SK-N-SH (cell line): ENCODE measurements at regions not wholly inside any gene's neighbourhood (a gene's known extent, or its start where the extent isn't known, plus 50 kb on each side); places are given as distances from the start of the nearest gene placed in this dataset.

Source experiments
- CHD2 ChIP-seq: fragments of 150-350 bp; IDR thresholded peaks from 2 replicates; pipeline ENCODE4 v1.6.1; 2018; ENCODE audit warnings: low read length; ENCODE audit not compliant: partially characterized antibody
- CTCF ChIP-seq: fragments of 200-600 bp; sonication (generic); IDR thresholded peaks from 2 replicates; pipeline ENCODE4 v1.6.1; 2017; ENCODE audit warnings: antibody characterized with exemption, mild to moderate bottlenecking, moderate library complexity
- EP300 ChIP-seq, 2 experiments: IDR thresholded peaks; 2 replicates each; pipeline versions ENCODE4 v1.4.0 to v1.6.1; 2012; ENCODE audit warnings: borderline replicate concordance in 1 of 2, low read depth in 1 of 2, low read length in 1 of 2
- EZH2phosphoT487 ChIP-seq: fragments of 200-600 bp; sonication (generic); IDR thresholded peaks from 2 replicates; pipeline ENCODE4 v1.6.1; 2017; ENCODE audit warnings: low read depth, mixed run types, mild to moderate bottlenecking, antibody characterized with exemption, moderate library complexity, borderline replicate concordance
- FOXJ3 ChIP-seq: sonication (generic); formaldehyde crosslinking; IDR thresholded peaks from 2 replicates; pipeline ENCODE4 v1.5.1; 2020; ENCODE audit warnings: mild to moderate bottlenecking, missing genetic modification reagents
- FOXM1 ChIP-seq: IDR thresholded peaks from 2 replicates; pipeline ENCODE4 v1.4.0; 2012; ENCODE audit warnings: low read depth, mild to moderate bottlenecking
- POLR2AphosphoS5 ChIP-seq: IDR thresholded peaks from 2 replicates; pipeline ENCODE4 v1.6.1; 2012; ENCODE audit warnings: low read depth, low read length
- RAD21 ChIP-seq: IDR thresholded peaks from 2 replicates; pipeline ENCODE4 v1.6.1; 2012; ENCODE audit warnings: mild to moderate bottlenecking, low read length
- SIN3A ChIP-seq: IDR thresholded peaks from 2 replicates; pipeline ENCODE4 v1.6.1; 2012; ENCODE audit warnings: low read depth, mild to moderate bottlenecking, low read length, moderate library complexity, borderline replicate concordance
- TAF1 ChIP-seq: IDR thresholded peaks from 2 replicates; pipeline ENCODE4 v1.6.1; 2012; ENCODE audit warnings: low read depth, mild to moderate bottlenecking, low read length, moderate library complexity, borderline replicate concordance
- USF2 ChIP-seq: fragments of 150-350 bp; IDR thresholded peaks from 2 replicates; pipeline ENCODE4 v1.6.1; 2017; ENCODE audit warnings: antibody characterized with exemption, low read length, low read depth, borderline replicate concordance
- TF ChIP-seq, protein P1 (sequence below): fragments of 150-350 bp; IDR thresholded peaks from 2 replicates; pipeline ENCODE4 v1.6.1; 2016; ENCODE audit warnings: mild to moderate bottlenecking, low read depth, low read length

DNA sequence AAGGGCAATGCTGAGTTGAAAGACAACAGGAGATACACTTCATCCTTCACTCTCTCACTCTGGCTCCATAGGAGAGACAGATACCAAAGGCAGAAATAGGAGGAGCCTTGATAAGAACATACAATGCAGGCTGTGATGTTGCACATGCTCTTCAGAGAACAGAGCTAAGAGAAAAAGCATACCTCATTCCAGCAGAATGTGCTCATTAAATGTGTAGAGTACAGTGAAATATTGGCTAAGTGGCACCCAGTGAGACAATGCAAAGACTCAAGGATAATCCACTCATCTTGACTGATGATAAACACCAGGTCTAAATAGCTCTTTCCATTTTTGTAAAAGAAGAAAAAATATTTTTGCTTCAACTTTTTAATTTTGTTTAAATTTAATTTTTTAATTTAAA is 139.7 kb downstream of the OR2K2 start:
- TF ChIP-seq CTCF = no peak
- no peak for TF ChIP-seq FOXJ3 (CRISPR knock-in tag)
- no peak for TF ChIP-seq EP300 (IDR thresholded peaks at IDR 0.05; ENCODE audit: borderline replicate concordance in 1 of 2, low read depth in 1 of 2, low read length in 1 of 2)
- TF ChIP-seq SIN3A = no peak
- no peak for TF ChIP-seq FOXM1
- no peak for TF ChIP-seq RAD21
- no peak for TF ChIP-seq EZH2phosphoT487
- no peak for TF ChIP-seq CHD2
- no peak for TF ChIP-seq POLR2AphosphoS5
- no peak for TF ChIP-seq TAF1
- TF ChIP-seq USF2 = no peak
- TF ChIP-seq, protein P1, sequence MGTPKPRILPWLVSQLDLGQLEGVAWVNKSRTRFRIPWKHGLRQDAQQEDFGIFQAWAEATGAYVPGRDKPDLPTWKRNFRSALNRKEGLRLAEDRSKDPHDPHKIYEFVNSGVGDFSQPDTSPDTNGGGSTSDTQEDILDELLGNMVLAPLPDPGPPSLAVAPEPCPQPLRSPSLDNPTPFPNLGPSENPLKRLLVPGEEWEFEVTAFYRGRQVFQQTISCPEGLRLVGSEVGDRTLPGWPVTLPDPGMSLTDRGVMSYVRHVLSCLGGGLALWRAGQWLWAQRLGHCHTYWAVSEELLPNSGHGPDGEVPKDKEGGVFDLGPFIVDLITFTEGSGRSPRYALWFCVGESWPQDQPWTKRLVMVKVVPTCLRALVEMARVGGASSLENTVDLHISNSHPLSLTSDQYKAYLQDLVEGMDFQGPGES = no peak
